T-helper 17 cell (primary cell): ENCODE measurements at regions not wholly inside any gene's neighbourhood (a gene's known extent, or its start where the extent isn't known, plus 50 kb on each side); places are given as distances from the start of the nearest gene placed in this dataset.

Experiments used
- ATAC-seq: fragments of 150-1000 bp; cut with Tn5 transposase; 2 replicates; pipeline ENCODE4 v1.10.0; 2021; ENCODE audit warnings: mild to moderate bottlenecking, moderate library complexity
- DNase-seq, 3 donors: peaks; one replicate each; pipeline versions ENCODE4 v3.0.0 to v3.0.0-alpha.2; 2020 to 2021
- H3K9me3 ChIP-seq: one replicate; pipeline ENCODE4 v1.7.0; 2013; ENCODE audit warnings: low read length, mild to moderate bottlenecking; ENCODE audit not compliant: control insufficient read depth, poor library complexity, severe bottlenecking
- H3K27ac Mint-ChIP-seq: one replicate; pipeline ENCODE4 v1.8.0; 2022; ENCODE audit warnings: mild to moderate bottlenecking, moderate library complexity, mixed read lengths
- H3K27me3 Mint-ChIP-seq: one replicate; pipeline ENCODE4 v1.8.0; 2022; ENCODE audit warnings: mixed read lengths
- H3K36me3 Mint-ChIP-seq: one replicate; pipeline ENCODE4 v1.8.0; 2022; ENCODE audit warnings: low read depth, mixed read lengths
- H3K4me1 Mint-ChIP-seq: one replicate; pipeline ENCODE4 v1.8.0; 2022; ENCODE audit warnings: mild to moderate bottlenecking, mixed read lengths
- H3K4me3 Mint-ChIP-seq: one replicate; pipeline ENCODE4 v1.8.0; 2022; ENCODE audit warnings: mild to moderate bottlenecking, moderate library complexity, mixed read lengths

- DNase-seq (no peak), ATAC-seq (no peak)
- Mint-ChIP-seq H3K27me3 (peaks cover 7% of the 10 kb centered on the region), H3K4me3 (no peak overlapping the region), H3K4me1 (no peaks in the 10 kb centered on the region), H3K27ac (no peak overlapping the region), H3K36me3 (no peaks in the 10 kb centered on the region)
- H3K9me3 ChIP-seq: no peaks in the 10 kb centered on the region
Observed at GRCh38 chr12:126064028-126064427, 998.8 kb downstream of the AACS start.

- Mint-ChIP-seq H3K27me3 (no peaks in the 10 kb centered on the region), H3K36me3 (no peaks in the 10 kb centered on the region), H3K27ac (no peak overlapping the region), H3K4me1 (no peaks in the 10 kb centered on the region), H3K4me3 (no peak overlapping the region)
- ATAC-seq (no peak), DNase-seq (no peak)
- H3K9me3 ChIP-seq: no peaks in the 10 kb centered on the region
Observed at GRCh38 chr12:126067626-126068329, 1002.5 kb downstream of the AACS start.

GRCh38 chr12:126069549-126070165, 1004.4 kb downstream of the AACS start:
- Mint-ChIP-seq H3K36me3 (no peaks in the 10 kb centered on the region), H3K27me3 (no peaks in the 10 kb centered on the region), H3K27ac (no peak overlapping the region), H3K4me3 (no peak overlapping the region), H3K4me1 (no peaks in the 10 kb centered on the region)
- peak in 2 of 3 donors; percentile 10 to 25 for DNase-seq
- no peaks in the 10 kb centered on the region for H3K9me3 ChIP-seq
- ATAC-seq: no peak

GRCh38 chr12:126076515-126076914, 1011.3 kb downstream of the AACS start:
- Mint-ChIP-seq H3K36me3 (no peaks in the 10 kb centered on the region), H3K4me1 (no peaks in the 10 kb centered on the region), H3K27ac (no peak overlapping the region), H3K4me3 (no peak overlapping the region), H3K27me3 (no peaks in the 10 kb centered on the region)
- no peaks in the 10 kb centered on the region for H3K9me3 ChIP-seq
- no peak for DNase-seq
- no peak for ATAC-seq

- H3K27me3 Mint-ChIP-seq: no peaks in the 10 kb centered on the region
- H3K36me3 Mint-ChIP-seq: no peaks in the 10 kb centered on the region
- no peak overlapping the region for H3K27ac Mint-ChIP-seq
- H3K4me3 Mint-ChIP-seq: no peak overlapping the region
- no peaks in the 10 kb centered on the region for H3K4me1 Mint-ChIP-seq
- no peaks in the 10 kb centered on the region for H3K9me3 ChIP-seq
- DNase-seq (no peak), ATAC-seq (no peak)
Observed at GRCh38 chr12:126083926-126084325, 1018.7 kb downstream of the AACS start.

- no peak for DNase-seq
- no peak overlapping the region for H3K27ac Mint-ChIP-seq
- H3K36me3 Mint-ChIP-seq: no peaks in the 10 kb centered on the region
- no peaks in the 10 kb centered on the region for H3K4me1 Mint-ChIP-seq
- H3K4me3 Mint-ChIP-seq: no peak overlapping the region
- ATAC-seq: no peak
- no peaks in the 10 kb centered on the region for H3K9me3 ChIP-seq
- no peaks in the 10 kb centered on the region for H3K27me3 Mint-ChIP-seq
Observed at GRCh38 chr12:126084480-126084879, 1019.2 kb downstream of the AACS start.

DNA sequence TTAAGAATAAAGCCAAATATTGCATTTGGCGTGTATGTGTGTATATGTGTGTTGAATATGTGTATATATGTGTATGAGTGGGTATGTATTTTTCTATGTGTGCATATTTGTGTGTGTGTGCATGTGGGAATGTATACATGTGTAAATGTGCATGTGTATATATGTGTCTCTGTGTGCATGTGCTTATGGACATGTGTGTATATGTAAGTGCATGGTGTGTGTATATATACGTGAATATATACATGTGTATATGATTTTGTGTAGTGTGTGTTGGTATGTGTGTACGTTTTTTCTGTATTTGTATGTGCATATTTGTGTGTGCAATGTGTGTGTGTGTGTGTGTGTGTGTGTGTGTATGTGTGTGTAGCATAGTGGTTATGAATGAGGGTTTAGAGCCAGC, 1021.0 kb downstream of the AACS start:
- no peak overlapping the region for H3K27ac Mint-ChIP-seq
- no peak overlapping the region for H3K4me3 Mint-ChIP-seq
- no peaks in the 10 kb centered on the region for H3K4me1 Mint-ChIP-seq

GRCh38 chr12:126087692-126088091, 1022.5 kb downstream of the AACS start:
- ATAC-seq (no peak), DNase-seq (no peak)
- Mint-ChIP-seq H3K4me3 (no peak overlapping the region), H3K36me3 (no peaks in the 10 kb centered on the region), H3K27me3 (no peaks in the 10 kb centered on the region), H3K27ac (no peak overlapping the region), H3K4me1 (no peaks in the 10 kb centered on the region)
- no peaks in the 10 kb centered on the region for H3K9me3 ChIP-seq

More for the DNA sequence above, 1021.0 kb downstream of the AACS start:
- no peaks in the 10 kb centered on the region for H3K9me3 ChIP-seq
- H3K36me3 Mint-ChIP-seq: no peaks in the 10 kb centered on the region
- H3K27me3 Mint-ChIP-seq: no peaks in the 10 kb centered on the region
- ATAC-seq: no peak
- no peak for DNase-seq

DNA sequence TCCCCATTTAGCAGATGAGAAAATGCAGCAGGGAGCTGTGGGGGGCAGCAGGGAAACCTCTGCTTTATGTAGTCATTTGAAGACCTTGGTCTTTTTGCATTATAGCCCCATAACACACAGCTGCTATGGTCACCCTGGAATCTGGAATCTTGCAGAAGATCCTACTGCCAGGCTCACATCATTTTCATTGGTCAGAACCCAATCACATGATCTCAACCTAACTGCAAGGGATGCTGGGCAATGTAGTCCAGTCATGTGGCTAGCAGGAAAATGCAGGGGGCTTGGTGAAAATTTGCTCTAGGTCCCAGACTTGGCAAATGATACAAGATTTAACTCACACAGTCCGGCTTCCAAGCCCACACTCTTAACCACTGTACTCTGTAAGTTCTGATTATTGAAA, 1028.7 kb downstream of the AACS start:
- Mint-ChIP-seq H3K27ac (no peak overlapping the region), H3K4me3 (no peak overlapping the region), H3K27me3 (no peaks in the 10 kb centered on the region), H3K36me3 (no peaks in the 10 kb centered on the region), H3K4me1 (no peaks in the 10 kb centered on the region)
- H3K9me3 ChIP-seq: no peaks in the 10 kb centered on the region
- ATAC-seq: no peak
- no peak for DNase-seq

- Mint-ChIP-seq H3K4me1 (no peaks in the 10 kb centered on the region), H3K27me3 (peaks cover 5% of the 10 kb centered on the region), H3K36me3 (no peaks in the 10 kb centered on the region), H3K4me3 (no peak overlapping the region), H3K27ac (no peak overlapping the region)
- no peak for DNase-seq
- no peak for ATAC-seq
- H3K9me3 ChIP-seq: no peaks in the 10 kb centered on the region
Observed at GRCh38 chr12:126095748-126096510, 1030.7 kb downstream of the AACS start.

GRCh38 chr12:126106706-126107105, 1041.5 kb downstream of the AACS start:
- DNase-seq (no peak), ATAC-seq (no peak)
- no peaks in the 10 kb centered on the region for H3K4me1 Mint-ChIP-seq
- H3K4me3 Mint-ChIP-seq: no peak overlapping the region
- H3K27ac Mint-ChIP-seq: no peak overlapping the region
- no peaks in the 10 kb centered on the region for H3K9me3 ChIP-seq
- H3K36me3 Mint-ChIP-seq: no peaks in the 10 kb centered on the region
- H3K27me3 Mint-ChIP-seq: no peaks in the 10 kb centered on the region

GRCh38 chr12:126107659-126108058, 1042.4 kb downstream of the AACS start:
- Mint-ChIP-seq H3K27ac (no peak overlapping the region), H3K4me3 (no peak overlapping the region), H3K27me3 (no peaks in the 10 kb centered on the region), H3K4me1 (no peaks in the 10 kb centered on the region), H3K36me3 (no peaks in the 10 kb centered on the region)
- ATAC-seq (no peak), DNase-seq (no peak)
- no peaks in the 10 kb centered on the region for H3K9me3 ChIP-seq

DNA sequence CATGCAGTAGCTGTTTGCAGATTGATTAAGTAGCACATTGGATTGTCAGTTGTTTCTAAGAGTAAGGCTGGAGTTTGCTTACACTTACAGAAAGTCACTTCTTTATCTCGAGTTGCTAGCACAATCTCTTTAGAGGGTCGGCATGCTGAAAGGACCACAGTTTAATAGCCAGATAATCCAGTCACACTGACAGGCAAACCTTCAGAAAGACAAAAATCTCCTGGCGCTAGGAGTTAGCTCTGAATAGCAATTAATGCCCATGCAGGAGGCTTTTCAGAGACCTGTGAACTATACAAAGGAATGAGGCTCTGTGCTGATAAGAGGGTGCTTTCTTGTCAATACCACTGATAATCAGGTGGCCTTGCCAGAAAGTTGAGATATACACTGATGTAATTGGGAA, 1043.0 kb downstream of the AACS start:
- Mint-ChIP-seq H3K4me1 (no peaks in the 10 kb centered on the region), H3K4me3 (no peak overlapping the region), H3K36me3 (no peaks in the 10 kb centered on the region), H3K27me3 (no peaks in the 10 kb centered on the region), H3K27ac (no peak overlapping the region)
- DNase-seq: no peak
- no peak for ATAC-seq
- H3K9me3 ChIP-seq: no peaks in the 10 kb centered on the region
